ENCODE measurements at regions not wholly inside any gene's neighbourhood (a gene's known extent, or its start where the extent isn't known, plus 50 kb on each side); places are given as distances from the start of the nearest gene placed in this dataset.

DNA sequence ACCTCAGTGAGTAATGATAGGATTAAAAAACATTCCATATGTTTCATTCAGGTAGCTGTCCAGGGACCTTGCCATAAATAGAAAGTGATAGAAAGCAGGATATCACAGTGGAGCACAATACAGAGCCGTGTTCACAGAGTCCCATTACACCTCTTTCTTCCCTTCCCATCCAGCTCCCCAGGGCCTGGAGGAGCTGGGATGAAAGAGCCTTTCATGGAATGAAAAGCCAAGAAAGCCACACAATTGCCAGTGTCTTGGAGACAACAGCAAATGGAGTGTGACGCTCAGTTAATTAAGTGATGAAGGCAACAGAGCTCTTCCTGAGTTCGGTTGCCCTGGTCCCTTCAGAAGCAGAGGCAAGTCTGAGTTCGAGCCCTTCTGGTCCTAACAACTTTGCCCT is 387.3 kb upstream of the PLXNA2 start:
- Histone ChIP-seq H3K9me3 (ENCODE audit: control insufficient read depth, insufficient read depth, low read depth, low read length) (no peaks in the 10 kb centered on the region), H3K36me3 (ENCODE audit: control insufficient read depth, insufficient read depth, low read length) (no peaks in the 10 kb centered on the region), H3K27me3 (ENCODE audit: control insufficient read depth, insufficient read depth, low read length) (no peaks in the 10 kb centered on the region), H3K27ac (ENCODE audit: low read length) (no peak overlapping the region), H3K4me1 (ENCODE audit: control insufficient read depth, insufficient read depth, low read length) (no peaks in the 10 kb centered on the region), H3K4me3 (ENCODE audit: low read depth in 2 of 2, low read length in 2 of 2) (no peak overlapping the region)
- in situ Hi-C loops (cut with HindIII; ENCODE audit: low pct_unique_long_range_greater_than_20kb, low sequenced_read_pairs) (no loop called here), intact Hi-C loops (cut with micrococcal nuclease; ENCODE audit: unreplicated experiment) (no loop called here)
- no peak for ATAC-seq
- CTCF ChIA-PET = no interaction called here
- no peak for DNase-seq (ENCODE audit: low read depth, low spot score)
- TF ChIP-seq, protein P1, sequence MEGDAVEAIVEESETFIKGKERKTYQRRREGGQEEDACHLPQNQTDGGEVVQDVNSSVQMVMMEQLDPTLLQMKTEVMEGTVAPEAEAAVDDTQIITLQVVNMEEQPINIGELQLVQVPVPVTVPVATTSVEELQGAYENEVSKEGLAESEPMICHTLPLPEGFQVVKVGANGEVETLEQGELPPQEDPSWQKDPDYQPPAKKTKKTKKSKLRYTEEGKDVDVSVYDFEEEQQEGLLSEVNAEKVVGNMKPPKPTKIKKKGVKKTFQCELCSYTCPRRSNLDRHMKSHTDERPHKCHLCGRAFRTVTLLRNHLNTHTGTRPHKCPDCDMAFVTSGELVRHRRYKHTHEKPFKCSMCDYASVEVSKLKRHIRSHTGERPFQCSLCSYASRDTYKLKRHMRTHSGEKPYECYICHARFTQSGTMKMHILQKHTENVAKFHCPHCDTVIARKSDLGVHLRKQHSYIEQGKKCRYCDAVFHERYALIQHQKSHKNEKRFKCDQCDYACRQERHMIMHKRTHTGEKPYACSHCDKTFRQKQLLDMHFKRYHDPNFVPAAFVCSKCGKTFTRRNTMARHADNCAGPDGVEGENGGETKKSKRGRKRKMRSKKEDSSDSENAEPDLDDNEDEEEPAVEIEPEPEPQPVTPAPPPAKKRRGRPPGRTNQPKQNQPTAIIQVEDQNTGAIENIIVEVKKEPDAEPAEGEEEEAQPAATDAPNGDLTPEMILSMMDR (IDR thresholded peaks at IDR 0.05) = no peak
- TF ChIP-seq SIN3A (IDR thresholded peaks at IDR 0.05; ENCODE audit: borderline replicate concordance, insufficient read depth, low read depth, low read length) = no peak
- TF ChIP-seq, protein P2, sequence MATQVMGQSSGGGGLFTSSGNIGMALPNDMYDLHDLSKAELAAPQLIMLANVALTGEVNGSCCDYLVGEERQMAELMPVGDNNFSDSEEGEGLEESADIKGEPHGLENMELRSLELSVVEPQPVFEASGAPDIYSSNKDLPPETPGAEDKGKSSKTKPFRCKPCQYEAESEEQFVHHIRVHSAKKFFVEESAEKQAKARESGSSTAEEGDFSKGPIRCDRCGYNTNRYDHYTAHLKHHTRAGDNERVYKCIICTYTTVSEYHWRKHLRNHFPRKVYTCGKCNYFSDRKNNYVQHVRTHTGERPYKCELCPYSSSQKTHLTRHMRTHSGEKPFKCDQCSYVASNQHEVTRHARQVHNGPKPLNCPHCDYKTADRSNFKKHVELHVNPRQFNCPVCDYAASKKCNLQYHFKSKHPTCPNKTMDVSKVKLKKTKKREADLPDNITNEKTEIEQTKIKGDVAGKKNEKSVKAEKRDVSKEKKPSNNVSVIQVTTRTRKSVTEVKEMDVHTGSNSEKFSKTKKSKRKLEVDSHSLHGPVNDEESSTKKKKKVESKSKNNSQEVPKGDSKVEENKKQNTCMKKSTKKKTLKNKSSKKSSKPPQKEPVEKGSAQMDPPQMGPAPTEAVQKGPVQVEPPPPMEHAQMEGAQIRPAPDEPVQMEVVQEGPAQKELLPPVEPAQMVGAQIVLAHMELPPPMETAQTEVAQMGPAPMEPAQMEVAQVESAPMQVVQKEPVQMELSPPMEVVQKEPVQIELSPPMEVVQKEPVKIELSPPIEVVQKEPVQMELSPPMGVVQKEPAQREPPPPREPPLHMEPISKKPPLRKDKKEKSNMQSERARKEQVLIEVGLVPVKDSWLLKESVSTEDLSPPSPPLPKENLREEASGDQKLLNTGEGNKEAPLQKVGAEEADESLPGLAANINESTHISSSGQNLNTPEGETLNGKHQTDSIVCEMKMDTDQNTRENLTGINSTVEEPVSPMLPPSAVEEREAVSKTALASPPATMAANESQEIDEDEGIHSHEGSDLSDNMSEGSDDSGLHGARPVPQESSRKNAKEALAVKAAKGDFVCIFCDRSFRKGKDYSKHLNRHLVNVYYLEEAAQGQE (IDR thresholded peaks at IDR 0.05; ENCODE audit: insufficient read depth in 1 of 2, low read depth in 2 of 2, low read length in 1 of 2) = no peak
- TF ChIP-seq TCF7L2 (IDR thresholded peaks at IDR 0.05; ENCODE audit: low read depth, low read length) = no peak
- TF ChIP-seq POLR2AphosphoS5 (IDR thresholded peaks at IDR 0.05; ENCODE audit: low read depth, low read length) = no peak
- POLR2A ChIA-PET = no interaction called here
- no TSS peak for BruUV-seq (replicated peaks)

DNA sequence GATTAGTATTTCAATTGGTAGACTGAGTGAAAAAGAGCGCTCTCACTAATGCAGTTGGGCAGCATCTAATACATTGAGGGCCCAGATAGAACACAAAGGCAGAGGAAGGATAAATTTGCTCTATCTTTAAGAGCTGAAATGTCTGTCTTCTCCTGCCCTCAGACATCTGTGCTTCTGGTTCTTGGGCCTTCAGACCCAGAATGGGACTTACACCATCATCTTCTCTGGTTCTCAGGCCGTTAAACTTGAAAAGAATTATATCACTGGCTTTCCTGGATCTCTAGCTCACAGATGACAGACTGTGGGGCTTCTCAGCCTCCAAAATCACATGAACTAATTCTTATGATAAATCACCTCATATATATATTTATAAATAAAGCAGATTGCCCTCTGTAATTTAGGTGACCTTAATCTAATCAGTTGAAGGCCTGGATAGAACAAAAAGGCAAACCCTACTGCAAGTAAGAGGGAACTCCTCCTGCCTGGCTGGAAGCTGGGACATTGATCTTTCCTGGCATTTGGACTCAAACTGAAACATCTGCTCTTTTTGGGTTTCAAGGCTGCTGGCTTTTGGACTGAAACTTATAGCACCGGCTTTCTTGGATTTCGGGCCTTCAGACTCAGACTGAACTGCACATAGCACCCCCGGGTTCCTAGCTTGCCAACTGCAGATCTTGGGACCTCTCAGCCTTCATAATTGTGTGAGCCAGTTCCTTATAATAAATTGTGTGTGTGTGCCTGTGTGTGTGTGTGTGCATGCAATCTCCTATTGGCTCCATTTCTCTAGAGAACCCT is 390.4 kb upstream of the PLXNA2 start:
- ChIA-PET POLR2A (no interaction called here), CTCF (no interaction called here)
- intact Hi-C loops (cut with micrococcal nuclease; ENCODE audit: unreplicated experiment) = no loop called here
- no peaks in the 10 kb centered on the region for H3K9me3 ChIP-seq (ENCODE audit: control insufficient read depth, insufficient read depth, low read depth, low read length)
- H3K4me3 ChIP-seq (ENCODE audit: low read depth in 2 of 2, low read length in 2 of 2) = no peak overlapping the region
- DNase-seq (ENCODE audit: low read depth, low spot score) (no peak), ATAC-seq (no peak)
- no peaks in the 10 kb centered on the region for H3K36me3 ChIP-seq (ENCODE audit: control insufficient read depth, insufficient read depth, low read length)
- H3K4me1 ChIP-seq (ENCODE audit: control insufficient read depth, insufficient read depth, low read length) = no peaks in the 10 kb centered on the region
- no TSS peak for BruUV-seq (replicated peaks)
- H3K27me3 ChIP-seq (ENCODE audit: control insufficient read depth, insufficient read depth, low read length) = no peaks in the 10 kb centered on the region
- H3K27ac ChIP-seq (ENCODE audit: low read length) = no peak overlapping the region
- TF ChIP-seq, protein P2 (IDR thresholded peaks at IDR 0.05; ENCODE audit: insufficient read depth in 1 of 2, low read depth in 2 of 2, low read length in 1 of 2) = no peak
- no peak for TF ChIP-seq TCF7L2 (IDR thresholded peaks at IDR 0.05; ENCODE audit: low read depth, low read length)
- no peak for TF ChIP-seq POLR2AphosphoS5 (IDR thresholded peaks at IDR 0.05; ENCODE audit: low read depth, low read length)
- TF ChIP-seq, protein P1 (IDR thresholded peaks at IDR 0.05) = no peak
- TF ChIP-seq SIN3A (IDR thresholded peaks at IDR 0.05; ENCODE audit: borderline replicate concordance, insufficient read depth, low read depth, low read length) = no peak
- in situ Hi-C loops (cut with HindIII; ENCODE audit: low pct_unique_long_range_greater_than_20kb, low sequenced_read_pairs) = no loop called here
